ENCODE measurements at regions not wholly inside any gene's neighbourhood (a gene's known extent, or its start where the extent isn't known, plus 50 kb on each side); places are given as distances from the start of the nearest gene placed in this dataset.

DNA sequence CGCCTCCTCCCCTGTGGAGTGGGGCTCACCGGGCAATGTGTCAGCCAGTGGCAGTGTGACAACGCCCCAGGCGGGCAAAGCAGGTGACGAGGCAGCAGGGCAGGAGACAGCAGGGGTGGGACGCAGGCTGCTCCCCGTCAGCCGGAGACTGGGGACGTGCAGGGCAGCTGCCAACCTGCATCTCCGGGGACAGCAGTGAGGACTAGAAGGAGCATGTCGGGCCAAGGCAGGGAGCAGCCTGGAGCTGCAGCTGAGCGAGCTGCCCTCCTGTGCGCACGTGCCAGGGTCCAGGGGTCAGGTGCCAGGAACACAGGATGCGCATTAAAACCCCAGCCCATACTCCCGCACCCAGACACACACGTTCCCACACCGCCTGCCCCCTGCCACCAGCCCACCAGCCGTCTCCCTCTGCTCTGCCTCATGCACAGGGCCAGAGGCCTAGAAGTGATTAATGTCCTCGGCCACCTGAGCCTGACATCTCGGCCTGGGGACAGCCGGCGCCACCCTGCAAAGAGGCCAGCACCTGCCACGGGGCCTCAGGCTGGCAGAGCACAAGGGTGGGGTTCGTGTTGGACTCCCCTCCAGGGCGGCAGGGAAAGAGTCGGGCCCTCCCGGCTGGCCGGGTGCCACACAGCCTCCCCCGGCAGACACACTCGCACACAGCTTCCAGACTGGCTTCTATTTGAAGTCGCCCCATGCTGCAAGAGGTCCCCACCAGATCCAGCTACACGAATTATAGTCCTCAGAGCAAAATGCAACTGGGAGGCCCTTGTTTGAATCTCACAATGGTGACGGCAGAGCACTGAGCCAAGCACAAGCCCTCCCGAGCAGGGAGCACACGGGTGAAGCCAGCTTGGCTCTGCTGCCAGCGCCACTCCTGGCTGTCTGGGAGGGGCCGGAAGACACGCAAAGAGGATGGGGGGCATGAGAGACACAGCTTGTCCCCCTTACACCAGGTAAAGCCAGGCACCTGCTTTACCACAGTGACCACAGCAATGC is 90.4 kb downstream of the RBFOX3 start:
- TF ChIP-seq, protein P1, sequence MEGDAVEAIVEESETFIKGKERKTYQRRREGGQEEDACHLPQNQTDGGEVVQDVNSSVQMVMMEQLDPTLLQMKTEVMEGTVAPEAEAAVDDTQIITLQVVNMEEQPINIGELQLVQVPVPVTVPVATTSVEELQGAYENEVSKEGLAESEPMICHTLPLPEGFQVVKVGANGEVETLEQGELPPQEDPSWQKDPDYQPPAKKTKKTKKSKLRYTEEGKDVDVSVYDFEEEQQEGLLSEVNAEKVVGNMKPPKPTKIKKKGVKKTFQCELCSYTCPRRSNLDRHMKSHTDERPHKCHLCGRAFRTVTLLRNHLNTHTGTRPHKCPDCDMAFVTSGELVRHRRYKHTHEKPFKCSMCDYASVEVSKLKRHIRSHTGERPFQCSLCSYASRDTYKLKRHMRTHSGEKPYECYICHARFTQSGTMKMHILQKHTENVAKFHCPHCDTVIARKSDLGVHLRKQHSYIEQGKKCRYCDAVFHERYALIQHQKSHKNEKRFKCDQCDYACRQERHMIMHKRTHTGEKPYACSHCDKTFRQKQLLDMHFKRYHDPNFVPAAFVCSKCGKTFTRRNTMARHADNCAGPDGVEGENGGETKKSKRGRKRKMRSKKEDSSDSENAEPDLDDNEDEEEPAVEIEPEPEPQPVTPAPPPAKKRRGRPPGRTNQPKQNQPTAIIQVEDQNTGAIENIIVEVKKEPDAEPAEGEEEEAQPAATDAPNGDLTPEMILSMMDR (IDR thresholded peaks at IDR 0.05; ENCODE audit: control insufficient read depth, insufficient read depth, low read depth, low read length, missing control alignments), result no peak

DNA sequence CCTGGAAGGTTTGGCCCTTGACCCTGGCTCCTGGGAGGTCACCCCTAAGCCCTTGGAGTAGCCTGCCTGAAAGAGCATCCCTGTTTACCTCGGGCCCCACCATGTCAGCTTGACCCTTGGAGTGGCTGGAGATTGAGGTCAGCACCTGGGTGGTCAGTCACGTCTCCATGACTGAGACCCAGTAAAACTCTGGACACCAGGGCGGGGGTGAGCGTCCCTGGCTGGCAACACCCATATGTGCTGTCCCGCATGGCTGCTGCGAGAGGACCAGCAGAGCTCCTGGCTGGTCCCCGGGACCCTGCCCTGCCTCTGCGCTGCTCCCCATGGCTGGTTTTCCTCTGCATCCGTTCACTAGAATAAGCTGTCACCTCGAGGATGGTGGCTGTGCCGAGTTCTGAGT is 91.2 kb downstream of the RBFOX3 start:
- no peak overlapping the region for H3K4me3 ChIP-seq (ENCODE audit: control insufficient read depth, low read depth, low read length)
- DNase-seq (ENCODE audit: low read depth), result no peak
- TF ChIP-seq, protein P1 (IDR thresholded peaks at IDR 0.05; ENCODE audit: control insufficient read depth, insufficient read depth, low read depth, low read length, missing control alignments), result no peak

More for the DNA sequence above, 90.4 kb downstream of the RBFOX3 start:
- DNase-seq (ENCODE audit: low read depth), result no peak
- no peak overlapping the region for H3K4me3 ChIP-seq (ENCODE audit: control insufficient read depth, low read depth, low read length)

DNA sequence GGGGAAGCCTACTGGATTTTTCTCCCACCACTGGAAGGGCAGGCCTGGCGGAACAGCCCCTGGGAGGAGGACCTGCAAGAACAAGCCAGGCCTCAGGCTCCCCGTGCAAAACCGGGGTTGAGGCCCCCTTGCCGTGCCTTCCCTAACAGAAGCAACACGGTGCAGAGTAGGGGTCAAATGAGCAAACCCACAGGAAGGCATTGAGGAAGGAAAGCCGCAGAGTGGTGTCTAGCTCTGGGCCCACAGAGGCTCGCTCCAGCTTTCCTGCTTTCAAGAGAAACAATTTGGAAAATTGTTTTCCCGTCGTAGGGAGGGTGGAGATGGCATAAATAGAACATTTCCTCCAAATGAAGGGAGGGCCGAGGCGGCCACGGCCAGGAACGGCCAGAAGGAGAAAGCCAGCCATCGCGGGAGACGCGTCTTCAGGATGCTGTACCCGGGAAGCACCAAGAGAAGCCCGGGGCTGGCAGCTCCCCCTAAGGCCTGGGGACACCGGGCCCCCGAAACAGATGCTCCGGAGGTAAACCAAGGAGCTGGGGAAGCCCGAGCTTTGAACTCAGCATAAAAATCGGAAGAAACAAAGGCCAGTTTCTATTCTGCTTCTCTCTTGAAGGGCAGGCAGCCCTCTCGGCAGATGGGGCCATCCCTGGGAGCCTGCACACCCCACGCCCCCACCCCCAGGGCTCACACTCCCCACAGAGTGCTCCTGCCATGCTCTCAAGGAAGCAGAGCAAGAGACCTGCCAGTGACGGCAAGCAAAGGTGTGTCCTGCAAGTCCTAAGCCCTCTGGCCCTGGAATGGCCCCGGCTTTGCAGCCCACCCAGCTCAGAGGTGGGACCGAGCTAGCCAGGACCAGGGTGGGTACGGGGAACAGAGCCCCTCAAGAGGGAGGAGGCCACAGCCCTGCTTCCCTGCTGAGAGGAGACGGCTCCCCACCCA is 92.0 kb downstream of the RBFOX3 start:
- H3K4me3 ChIP-seq (ENCODE audit: control insufficient read depth, low read depth, low read length), result no peak overlapping the region
- DNase-seq (ENCODE audit: low read depth), result no peak
- TF ChIP-seq, protein P1 (IDR thresholded peaks at IDR 0.05; ENCODE audit: control insufficient read depth, insufficient read depth, low read depth, low read length, missing control alignments), result no peak

DNA sequence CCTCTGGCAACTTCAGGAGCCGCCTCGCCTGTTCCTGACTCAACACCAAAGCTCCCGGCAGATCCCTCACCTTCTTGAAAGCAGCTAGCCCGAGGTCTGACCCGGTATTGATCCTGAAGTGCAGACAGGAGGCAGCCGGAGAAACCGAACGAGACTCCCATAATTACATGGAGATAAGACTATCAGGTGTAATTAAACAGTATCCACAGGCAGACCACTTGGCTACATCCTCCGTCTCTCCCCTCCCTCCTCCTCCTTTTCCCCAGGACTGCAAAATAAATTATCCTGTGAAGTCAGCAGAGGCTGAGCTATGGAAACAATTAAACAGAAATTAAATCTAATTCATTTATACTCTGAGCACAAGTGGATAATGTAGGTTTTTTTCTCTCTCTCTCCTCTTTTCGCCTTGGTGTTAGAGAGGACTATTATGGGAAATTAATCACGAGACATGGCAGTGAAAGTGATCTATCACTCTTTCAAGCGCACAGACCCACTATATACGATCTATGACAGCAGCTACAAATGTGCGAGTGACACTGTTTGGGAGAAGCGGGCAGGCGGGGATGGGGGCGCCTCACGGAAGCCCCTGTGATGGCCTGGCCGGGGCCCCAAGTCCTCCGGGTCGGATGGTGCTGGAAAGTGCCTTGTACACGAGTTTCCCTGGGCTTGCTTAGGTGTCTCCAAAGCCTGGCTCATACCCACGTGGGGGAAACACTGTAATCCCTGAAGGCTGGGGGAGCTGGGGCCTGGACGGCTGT is 92.8 kb downstream of the RBFOX3 start:
- H3K4me3 ChIP-seq (ENCODE audit: control insufficient read depth, low read depth, low read length), result no peak overlapping the region
- DNase-seq (ENCODE audit: low read depth), result no peak
- TF ChIP-seq, protein P1 (IDR thresholded peaks at IDR 0.05; ENCODE audit: control insufficient read depth, insufficient read depth, low read depth, low read length, missing control alignments), result no peak

DNA sequence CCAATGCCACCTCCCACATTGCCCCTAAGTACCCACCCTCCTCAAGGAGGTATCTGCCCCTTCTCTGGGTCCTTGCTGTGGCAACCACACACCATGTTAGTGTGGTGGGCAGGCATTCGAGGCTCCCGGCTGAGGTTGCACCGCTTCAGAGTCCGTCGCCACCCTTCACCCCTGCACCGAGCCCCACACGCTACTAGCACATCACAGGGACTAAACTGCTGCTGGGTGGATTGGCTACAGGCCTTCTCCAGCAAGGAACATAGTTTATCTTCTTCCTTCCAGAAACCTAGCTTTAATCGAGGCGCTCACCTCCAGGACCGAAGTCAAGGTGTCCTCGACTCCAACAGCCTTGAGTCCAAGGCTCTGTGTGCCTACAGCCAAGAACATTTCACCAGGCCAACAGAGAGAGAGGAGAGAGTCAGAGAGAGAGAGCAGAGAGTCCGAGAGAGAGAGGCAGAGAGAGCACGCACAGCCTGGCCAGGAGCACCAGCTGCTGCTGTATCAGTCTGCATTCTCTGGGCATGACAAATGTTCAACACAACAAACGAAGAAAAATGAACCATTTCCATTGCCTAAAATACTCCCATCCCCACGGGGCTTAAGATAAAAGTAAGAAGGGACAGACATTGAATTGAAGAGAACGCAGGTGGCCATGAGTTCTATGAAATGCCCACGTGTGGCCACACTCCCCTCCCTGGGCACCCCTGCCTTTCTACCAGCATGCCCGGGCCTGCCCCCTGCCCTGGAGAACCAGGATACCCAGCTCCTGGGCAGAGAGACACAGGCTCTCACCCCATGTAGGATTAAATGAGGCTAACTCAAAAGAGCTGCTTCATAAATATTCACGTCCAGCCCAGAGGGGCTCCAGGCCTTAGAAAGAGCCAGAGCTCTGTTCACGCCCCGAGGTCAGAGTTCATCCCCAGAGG is 94.9 kb downstream of the RBFOX3 start:
- TF ChIP-seq, protein P1 (IDR thresholded peaks at IDR 0.05; ENCODE audit: control insufficient read depth, insufficient read depth, low read depth, low read length, missing control alignments), result no peak
- no peak for DNase-seq (ENCODE audit: low read depth)
- no peak overlapping the region for H3K4me3 ChIP-seq (ENCODE audit: control insufficient read depth, low read depth, low read length)

All from AG09309 (cell line).